Chondrocyte (in vitro differentiated cells): ENCODE measurements at regions not wholly inside any gene's neighbourhood (a gene's known extent, or its start where the extent isn't known, plus 50 kb on each side); places are given as distances from the start of the nearest gene placed in this dataset.
"Not testable (repeated sequence)": the region's sequence is repeated elsewhere in the genome, so short reads cannot be mapped to it uniquely, and the experiment has no call there.

Experiments used
- DNase-seq: peaks from one replicate; pipeline ENCODE4 v3.0.0; 2021; ENCODE audit warnings: mixed read lengths, low spot score
- H3K27ac Mint-ChIP-seq: one replicate; pipeline ENCODE4 v1.8.0; 2021; ENCODE audit warnings: mild to moderate bottlenecking, moderate library complexity, mixed read lengths; ENCODE audit not compliant: unreplicated experiment
- H3K27me3 Mint-ChIP-seq: 2 replicates; pipeline ENCODE4 v1.8.0; 2021; ENCODE audit warnings: low read depth, mixed read lengths
- H3K36me3 Mint-ChIP-seq: 2 replicates; pipeline ENCODE4 v1.8.0; 2021; ENCODE audit warnings: low read depth, mixed read lengths
- H3K4me1 Mint-ChIP-seq: 2 replicates; pipeline ENCODE4 v1.8.0; 2021; ENCODE audit warnings: low read depth, mild to moderate bottlenecking, mixed read lengths
- H3K4me3 Mint-ChIP-seq: one replicate; pipeline ENCODE4 v1.8.0; 2021; ENCODE audit warnings: mild to moderate bottlenecking, moderate library complexity, mixed read lengths; ENCODE audit not compliant: unreplicated experiment
- H3K9me3 Mint-ChIP-seq: 2 replicates; pipeline ENCODE4 v1.8.0; 2021; ENCODE audit warnings: low read depth, mixed read lengths
- TF ChIP-seq, protein P1 (sequence below): fragments of 200-600 bp; sonication (generic); IDR thresholded peaks from 2 replicates; pipeline ENCODE4 v1.5.0; 2021; ENCODE audit warnings: antibody characterized with exemption, mild to moderate bottlenecking, moderate library complexity

DNA sequence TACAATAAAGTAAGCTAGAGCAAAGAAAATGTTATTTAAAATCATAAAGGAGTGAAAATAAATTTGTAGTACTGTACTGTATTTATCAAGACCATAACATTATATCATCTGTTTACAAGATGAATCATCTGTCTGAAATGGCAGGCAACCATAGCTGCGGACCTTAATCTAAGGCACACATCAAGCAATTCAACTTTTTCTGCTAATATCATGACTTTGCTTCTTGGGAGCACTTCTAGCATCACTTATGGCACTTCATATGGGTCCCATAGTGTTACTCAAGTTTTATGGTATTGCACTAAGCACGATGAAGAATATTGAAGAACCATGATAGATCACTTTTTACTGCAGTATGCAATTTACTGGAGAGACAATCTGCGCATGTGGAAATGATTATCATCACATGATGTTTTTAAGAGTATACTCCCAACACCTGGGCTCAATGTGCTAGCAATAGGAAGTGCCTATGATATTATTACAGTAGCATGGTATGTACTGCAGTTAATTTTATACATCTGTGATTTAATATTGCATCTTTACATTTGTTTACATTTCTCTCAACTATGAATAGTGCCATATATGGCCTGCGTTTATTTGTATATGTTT is 137.7 kb upstream of the NECTIN3 start:
- no peak for DNase-seq
- Mint-ChIP-seq H3K27ac (peak overlapping the region; percentile 49), H3K27me3 (no peaks in the 10 kb centered on the region), H3K36me3 (peaks cover 7% of the 10 kb centered on the region), H3K9me3 (no peaks in the 10 kb centered on the region), H3K4me1 (peaks cover 64% of the 10 kb centered on the region), H3K4me3 (no peak overlapping the region)
- TF ChIP-seq, protein P1, sequence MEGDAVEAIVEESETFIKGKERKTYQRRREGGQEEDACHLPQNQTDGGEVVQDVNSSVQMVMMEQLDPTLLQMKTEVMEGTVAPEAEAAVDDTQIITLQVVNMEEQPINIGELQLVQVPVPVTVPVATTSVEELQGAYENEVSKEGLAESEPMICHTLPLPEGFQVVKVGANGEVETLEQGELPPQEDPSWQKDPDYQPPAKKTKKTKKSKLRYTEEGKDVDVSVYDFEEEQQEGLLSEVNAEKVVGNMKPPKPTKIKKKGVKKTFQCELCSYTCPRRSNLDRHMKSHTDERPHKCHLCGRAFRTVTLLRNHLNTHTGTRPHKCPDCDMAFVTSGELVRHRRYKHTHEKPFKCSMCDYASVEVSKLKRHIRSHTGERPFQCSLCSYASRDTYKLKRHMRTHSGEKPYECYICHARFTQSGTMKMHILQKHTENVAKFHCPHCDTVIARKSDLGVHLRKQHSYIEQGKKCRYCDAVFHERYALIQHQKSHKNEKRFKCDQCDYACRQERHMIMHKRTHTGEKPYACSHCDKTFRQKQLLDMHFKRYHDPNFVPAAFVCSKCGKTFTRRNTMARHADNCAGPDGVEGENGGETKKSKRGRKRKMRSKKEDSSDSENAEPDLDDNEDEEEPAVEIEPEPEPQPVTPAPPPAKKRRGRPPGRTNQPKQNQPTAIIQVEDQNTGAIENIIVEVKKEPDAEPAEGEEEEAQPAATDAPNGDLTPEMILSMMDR, result no peak

DNA sequence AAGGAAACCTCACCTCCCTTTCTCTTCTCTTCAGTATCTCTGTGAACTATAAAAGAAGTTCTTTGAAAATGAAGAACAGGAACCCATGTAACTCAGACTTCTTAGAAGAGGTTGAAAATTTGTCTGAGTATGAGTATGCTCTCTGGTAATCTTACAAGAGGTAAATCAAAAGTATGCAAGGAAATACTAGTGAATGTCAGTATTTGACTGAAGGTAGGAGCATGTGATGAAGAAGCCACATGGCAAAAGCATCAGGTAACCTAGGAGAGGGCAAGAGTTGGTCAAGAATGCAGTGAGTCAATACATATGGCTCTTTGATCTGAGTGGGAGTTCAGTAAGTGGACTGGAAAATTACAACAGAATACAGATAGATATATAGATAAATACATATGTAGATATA is 133.0 kb upstream of the NECTIN3 start:
- H3K9me3 Mint-ChIP-seq, result peaks cover 2% of the 10 kb centered on the region
- DNase-seq, result no peak
- H3K36me3 Mint-ChIP-seq, result peaks cover 7% of the 10 kb centered on the region
- TF ChIP-seq, protein P1, result no peak
- peaks cover 71% of the 10 kb centered on the region for H3K4me1 Mint-ChIP-seq
- H3K4me3 Mint-ChIP-seq, result no peak overlapping the region
- no peaks in the 10 kb centered on the region for H3K27me3 Mint-ChIP-seq
- peak overlapping the region; percentile 50 for H3K27ac Mint-ChIP-seq

DNA sequence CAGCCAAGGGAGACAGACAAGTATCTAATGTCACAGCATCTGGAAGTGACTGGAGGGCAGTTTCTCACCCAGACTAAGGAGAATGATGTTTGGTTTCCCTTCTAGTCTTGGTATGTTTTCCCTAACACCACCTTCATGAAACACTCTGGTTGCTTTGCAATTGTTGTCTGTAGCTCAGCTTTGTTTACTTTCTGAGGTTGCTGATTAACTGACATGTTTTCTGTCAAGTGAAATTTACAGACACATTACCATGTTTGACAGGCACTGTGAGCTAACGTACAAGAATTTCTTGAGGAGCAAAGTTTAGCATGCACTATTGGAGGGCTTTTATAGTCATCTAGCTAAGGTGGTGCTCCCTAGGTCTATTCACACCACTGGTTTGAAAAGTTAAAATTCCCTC is 131.6 kb upstream of the NECTIN3 start:
- TF ChIP-seq, protein P1, result no peak
- Mint-ChIP-seq H3K36me3 (peaks cover 8% of the 10 kb centered on the region), H3K27ac (peak overlapping the region; percentile 13), H3K9me3 (peaks cover 2% of the 10 kb centered on the region), H3K4me1 (peaks cover 74% of the 10 kb centered on the region), H3K4me3 (no peak overlapping the region), H3K27me3 (no peaks in the 10 kb centered on the region)
- DNase-seq, result no peak

DNA sequence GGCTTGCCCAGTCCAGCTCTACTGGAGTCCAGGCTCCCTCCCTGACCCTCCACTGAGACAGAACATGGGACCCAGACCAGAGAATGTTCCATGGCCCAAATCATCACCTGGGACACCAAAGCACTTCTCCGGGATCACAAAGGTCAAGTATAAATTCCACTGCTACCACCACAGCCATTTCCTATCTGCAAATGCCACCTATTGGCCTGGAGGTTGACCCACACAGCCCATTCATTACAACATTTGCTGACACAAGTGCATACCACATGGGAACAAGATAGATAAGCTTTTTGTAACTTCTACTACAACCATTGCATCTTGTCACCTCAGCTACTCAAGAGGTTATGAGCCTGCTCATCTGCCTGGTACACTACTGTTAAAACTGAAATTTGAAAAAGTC is 126.8 kb upstream of the NECTIN3 start:
- no peak for DNase-seq
- peaks cover 68% of the 10 kb centered on the region for H3K4me1 Mint-ChIP-seq
- H3K27me3 Mint-ChIP-seq, result no peaks in the 10 kb centered on the region
- H3K4me3 Mint-ChIP-seq, result peak overlapping the region; percentile 58
- peak overlapping the region; percentile 41 for H3K27ac Mint-ChIP-seq
- TF ChIP-seq, protein P1, result no peak
- peaks cover 16% of the 10 kb centered on the region for H3K36me3 Mint-ChIP-seq
- H3K9me3 Mint-ChIP-seq, result peaks cover 30% of the 10 kb centered on the region

DNA sequence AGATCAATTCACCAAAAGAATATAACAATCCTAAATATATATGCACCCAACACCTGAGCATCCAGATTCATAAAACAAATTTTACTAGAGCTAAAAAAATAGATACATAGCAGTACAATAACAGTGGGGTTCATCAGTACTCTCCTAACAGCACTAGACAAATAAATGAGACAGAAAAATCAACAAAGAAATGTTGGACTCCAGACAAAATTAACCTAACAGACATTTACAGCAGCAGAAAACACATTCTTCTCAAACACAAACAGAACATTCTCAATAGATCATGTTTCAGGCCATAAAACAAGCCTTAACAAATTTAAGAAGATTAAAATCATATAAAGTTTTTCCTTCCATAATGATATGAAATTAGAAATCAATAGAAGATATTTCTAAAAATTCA is 124.8 kb upstream of the NECTIN3 start:
- Mint-ChIP-seq H3K27ac (peak overlapping the region; percentile 72), H3K9me3 (peaks cover 34% of the 10 kb centered on the region), H3K36me3 (peaks cover 16% of the 10 kb centered on the region), H3K4me1 (peaks cover 61% of the 10 kb centered on the region), H3K4me3 (peak overlapping the region; percentile 3), H3K27me3 (no peaks in the 10 kb centered on the region)
- no peak for DNase-seq
- TF ChIP-seq, protein P1, result no peak

DNA sequence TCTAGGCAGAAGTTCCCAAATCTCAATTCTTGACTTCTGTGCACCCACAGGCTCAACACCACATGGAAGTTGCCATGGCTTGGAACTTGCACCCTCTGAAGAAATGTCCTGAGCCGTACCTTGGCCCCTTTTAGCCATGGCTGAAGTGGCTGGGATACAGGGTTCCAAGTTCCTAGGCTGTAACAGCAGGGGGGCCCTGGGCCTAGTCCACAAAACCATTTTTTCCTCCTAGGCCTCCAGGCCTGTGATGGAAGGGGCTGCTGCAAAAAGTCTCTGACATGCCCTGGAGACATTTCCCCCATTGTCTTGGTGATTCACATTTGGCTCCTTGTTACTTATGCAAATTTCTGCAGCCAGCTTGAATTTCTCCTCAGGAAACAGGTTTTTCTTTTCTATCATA is 122.4 kb upstream of the NECTIN3 start:
- not testable (repeated sequence) for DNase-seq, H3K4me3 Mint-ChIP-seq, H3K27me3 Mint-ChIP-seq, H3K27ac Mint-ChIP-seq
- Mint-ChIP-seq H3K4me1 (peaks cover 60% of the 10 kb centered on the region), H3K36me3 (peaks cover 20% of the 10 kb centered on the region), H3K9me3 (peaks cover 33% of the 10 kb centered on the region)
